ENCODE measurements at regions not wholly inside any gene's neighbourhood (a gene's known extent, or its start where the extent isn't known, plus 50 kb on each side); places are given as distances from the start of the nearest gene placed in this dataset.
A peak's percentile ranks its signal among the peaks of the same experiment; 100 is the strongest.

DNA sequence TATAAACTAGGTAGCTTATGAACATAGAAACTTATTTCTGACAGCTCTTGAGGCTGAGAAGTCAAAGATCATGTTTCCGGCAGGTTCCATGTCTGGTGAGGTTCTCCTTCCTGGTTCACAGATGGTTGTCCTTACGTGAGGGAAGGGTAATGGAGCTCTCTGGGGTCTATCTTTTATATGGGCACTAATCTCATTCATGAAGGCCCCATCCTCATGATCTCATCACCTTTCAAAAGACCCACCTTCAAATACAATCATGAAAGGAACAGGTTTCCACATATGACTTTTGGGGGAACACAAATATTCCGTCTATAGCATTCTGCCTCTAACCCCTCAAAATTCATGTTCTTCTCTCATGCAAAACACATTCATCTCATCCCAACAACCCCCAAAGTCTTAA, 264.7 kb downstream of the PTTG2 start:
- in situ Hi-C loops (cut with MboI; ENCODE audit: low pct_unique_long_range_greater_than_20kb, low sequenced_read_pairs) = no loop called here
- no peak for DNase-seq

DNA sequence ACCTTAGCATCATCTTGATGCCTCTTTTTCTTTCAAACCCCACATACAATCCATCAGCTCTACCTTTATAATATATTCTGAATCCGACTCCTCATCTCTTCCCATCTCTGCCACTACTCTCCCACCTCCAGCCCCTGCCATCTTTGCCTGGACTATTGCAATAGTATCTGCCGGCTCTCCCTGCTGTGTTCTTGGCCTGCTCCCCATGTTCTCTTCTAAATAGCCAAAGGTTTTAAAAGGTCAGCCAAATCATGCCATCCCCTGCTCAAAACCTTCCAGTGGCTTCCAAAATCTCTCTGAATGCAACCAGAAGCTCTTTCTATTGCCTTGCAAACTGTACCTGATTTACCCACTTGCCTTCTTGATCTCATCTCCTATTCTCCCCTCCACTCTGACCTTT, 266.0 kb downstream of the PTTG2 start:
- DNase-seq = no peak
- in situ Hi-C loops (cut with MboI; ENCODE audit: low pct_unique_long_range_greater_than_20kb, low sequenced_read_pairs) = no loop called here

DNA sequence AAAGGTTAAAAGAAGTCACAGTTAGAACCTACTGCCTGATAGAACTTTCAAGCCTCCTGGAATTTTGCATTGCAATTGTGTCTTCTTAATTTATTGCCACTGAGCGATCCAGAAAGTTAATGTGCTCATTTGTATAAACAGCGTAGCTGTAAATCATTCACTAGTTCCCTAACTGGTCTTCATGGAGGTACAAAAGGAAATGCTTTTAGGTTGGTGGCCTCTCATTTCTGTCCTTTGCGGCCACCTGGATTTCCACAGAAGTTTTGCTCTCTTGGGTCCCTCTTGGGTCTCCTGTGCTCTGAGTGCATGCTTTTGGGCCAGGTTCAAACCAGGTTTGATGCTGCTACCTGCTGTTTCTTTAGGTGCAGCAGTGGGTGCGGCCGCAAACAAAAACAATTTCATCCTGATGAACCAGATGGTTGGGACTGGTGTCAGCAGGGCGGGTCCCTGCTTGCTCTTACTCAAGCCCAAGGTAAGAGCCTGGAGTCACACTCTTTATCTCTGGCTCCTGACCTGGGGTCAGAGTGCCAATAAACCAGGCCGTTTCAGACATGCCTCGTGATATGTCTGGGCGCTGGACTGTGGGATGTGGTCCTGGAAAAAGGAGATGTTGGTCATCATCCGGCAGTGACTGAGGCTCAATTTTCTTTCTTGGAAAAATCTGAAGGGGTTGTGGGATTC, 270.1 kb downstream of the PTTG2 start:
- in situ Hi-C loops (cut with MboI; ENCODE audit: low pct_unique_long_range_greater_than_20kb, low sequenced_read_pairs) = no loop called here
- no peak for DNase-seq

DNA sequence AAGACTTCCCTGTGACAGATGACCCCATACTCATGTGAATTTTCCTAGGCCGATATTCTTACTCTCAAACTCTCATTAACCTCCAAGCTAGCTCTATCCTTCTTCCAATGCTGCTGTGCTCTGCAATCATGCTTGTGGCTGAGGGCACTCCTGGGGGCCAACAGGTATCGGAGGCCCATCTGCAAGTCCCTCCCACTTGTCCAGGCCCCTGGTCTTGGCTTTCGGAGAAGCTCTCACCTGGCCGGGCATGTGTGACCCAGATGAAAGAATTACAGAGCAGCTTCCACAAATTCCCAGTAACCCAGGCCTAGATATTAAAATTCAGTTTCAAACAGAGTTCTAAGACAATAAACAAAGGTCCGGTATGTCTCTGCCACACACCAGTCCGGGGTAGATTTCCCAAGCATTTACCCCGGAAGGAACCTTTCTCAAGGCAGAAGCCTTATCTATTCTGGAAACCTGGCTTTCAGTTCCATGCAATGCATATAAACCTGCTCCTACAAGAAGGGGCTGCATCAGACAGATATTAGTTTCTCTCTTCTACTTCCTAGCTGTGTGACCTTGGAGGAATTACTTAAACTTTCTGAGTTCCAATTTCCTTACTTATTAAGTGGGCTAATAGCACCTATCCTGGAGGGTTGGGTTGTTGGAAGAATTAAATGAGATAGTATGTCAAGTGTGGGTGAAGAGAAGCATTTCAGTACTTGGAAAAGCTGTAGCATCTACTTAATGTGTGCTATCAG, 270.8 kb downstream of the PTTG2 start:
- no peak for DNase-seq
- in situ Hi-C loops (cut with MboI; ENCODE audit: low pct_unique_long_range_greater_than_20kb, low sequenced_read_pairs) = no loop called here

DNA sequence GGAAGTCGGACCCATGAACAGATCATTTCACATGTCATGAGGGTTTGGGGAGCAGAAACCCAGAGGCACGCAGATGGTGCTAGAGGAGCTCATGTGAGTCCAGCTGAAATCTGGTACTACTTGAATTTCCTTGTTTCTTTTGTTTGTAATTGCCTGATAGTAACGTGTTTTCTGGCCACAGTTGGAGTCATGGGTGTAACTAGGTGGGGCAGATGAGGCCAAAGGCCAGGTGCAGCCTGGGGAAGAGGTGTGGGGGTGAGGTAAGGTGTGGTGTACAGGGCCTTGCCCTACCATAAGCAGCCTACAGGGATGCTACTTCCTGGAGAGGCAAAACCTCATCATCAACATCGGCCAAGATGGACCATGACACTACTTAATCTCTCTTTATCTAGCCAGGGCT, 271.4 kb downstream of the PTTG2 start:
- in situ Hi-C loops (cut with MboI; ENCODE audit: low pct_unique_long_range_greater_than_20kb, low sequenced_read_pairs) = no loop called here
- DNase-seq = no peak

DNA sequence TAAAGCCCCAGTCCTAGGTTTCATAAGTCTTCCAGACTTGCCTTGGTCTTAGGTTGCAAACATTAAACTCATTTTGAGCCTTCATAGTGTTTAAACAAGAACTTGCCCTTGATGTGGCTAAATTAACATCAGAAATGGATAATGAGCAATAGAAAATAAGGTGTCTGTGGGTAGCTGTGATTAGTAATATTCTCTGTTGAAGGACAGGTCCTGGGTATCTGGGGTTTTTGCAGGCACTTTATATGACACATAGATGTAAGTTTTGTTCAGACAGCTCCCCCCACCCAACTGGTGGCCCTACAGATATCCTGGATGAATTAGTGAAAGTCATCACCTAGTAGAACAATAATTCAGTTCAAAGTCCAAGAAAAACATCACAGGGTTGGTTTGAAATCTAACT, 272.5 kb downstream of the PTTG2 start:
- in situ Hi-C loops (cut with MboI; ENCODE audit: low pct_unique_long_range_greater_than_20kb, low sequenced_read_pairs) = no loop called here
- DNase-seq = no peak

DNA sequence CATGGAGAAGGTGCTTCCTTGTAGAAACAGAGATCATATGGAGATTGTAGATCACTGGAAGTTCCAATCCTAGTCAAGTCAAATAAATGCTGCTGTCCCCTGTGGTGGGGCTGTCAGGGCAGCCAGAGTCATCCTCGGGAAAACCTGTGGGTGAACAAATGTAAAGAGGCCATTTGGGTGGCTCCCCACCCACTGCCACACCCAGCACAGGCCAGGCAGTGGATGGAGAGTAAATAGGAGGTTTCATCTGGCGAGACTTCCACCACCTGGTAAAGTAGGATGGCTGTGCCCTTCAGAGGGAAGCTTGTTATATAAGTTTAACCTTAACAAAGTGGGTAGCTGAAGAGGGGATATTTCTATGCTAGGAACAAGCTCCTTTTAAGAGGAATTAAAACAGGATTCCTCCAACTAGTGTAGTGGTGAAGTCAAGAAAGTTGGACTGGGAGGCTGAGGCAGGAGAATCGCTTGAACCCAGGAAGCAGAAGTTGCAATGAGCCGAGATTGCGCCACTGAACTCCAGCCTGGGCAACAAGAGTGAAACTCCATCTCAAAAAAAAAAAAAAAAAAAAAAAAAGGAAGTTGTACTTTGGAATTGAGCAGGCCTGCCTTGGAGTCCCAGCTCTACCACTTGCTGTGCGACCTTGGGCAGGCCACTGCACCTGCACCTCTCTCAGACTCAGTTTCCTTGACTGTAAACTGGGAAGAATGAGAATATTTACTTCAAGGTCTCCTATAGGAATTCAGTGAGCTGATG, 273.7 kb downstream of the PTTG2 start:
- peak; percentile 59 for DNase-seq
- in situ Hi-C loops (cut with MboI; ENCODE audit: low pct_unique_long_range_greater_than_20kb, low sequenced_read_pairs) = no loop called here

DNA sequence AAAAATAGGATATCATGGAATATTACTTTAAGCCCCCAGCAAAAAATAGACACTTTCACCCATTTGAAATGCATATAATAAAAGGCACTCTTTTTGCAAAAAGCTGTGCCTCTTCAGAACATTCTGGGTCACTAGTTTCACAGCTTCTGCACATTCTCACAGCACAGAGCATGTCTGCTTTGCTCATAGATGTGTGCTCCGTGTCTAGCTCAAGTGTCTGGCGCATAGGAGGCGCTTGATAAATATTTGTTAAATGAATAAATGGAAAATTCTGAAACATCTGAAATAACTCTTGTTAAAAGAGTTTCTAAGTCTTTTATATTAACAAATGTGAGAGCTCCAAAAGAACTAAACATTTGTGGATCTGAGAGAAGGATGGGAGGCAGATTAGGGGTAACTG, 275.2 kb downstream of the PTTG2 start:
- in situ Hi-C loops (cut with MboI; ENCODE audit: low pct_unique_long_range_greater_than_20kb, low sequenced_read_pairs) = no loop called here
- DNase-seq = no peak

DNA sequence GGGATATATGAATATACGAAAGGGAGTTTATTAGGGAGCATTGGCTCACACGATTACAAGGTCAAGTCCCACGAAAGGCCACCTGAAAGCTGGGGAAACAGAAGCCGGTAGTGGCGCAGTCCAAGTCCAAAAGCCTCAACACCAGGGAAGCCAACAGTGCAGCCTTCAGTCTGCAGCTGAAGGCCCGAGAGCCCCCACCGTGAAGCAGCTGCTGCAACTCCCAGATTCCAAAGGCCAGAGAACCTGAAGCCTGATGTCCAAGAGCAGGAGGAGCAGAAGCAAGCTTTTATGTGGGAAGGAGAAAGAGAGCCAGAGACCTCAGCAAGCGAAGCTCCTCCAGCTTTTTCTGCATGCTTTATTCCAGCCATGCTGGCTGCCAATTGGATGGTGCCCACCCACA, 275.8 kb downstream of the PTTG2 start:
- in situ Hi-C loops (cut with MboI; ENCODE audit: low pct_unique_long_range_greater_than_20kb, low sequenced_read_pairs) = no loop called here
- DNase-seq = no peak

DNA sequence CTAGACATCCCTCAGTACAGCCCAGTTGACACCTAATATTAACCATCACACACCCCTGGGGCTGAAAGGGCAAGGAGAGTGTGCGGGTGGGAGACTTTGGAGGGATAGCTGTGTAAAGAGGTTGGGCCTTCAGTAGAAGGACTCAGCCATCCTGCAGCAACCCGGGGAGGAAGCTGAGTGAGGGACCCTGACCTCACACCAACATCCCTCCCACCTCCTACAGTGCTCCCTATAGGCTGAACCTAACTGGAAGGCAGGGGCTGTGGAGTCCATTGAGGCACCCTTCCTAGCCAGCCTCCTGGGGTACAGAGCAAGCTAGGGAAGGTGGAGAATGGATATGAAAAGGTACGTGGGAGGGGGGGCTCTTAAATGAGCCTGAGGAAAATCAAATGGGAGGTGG, 276.3 kb downstream of the PTTG2 start:
- in situ Hi-C loops (cut with MboI; ENCODE audit: low pct_unique_long_range_greater_than_20kb, low sequenced_read_pairs) = no loop called here
- DNase-seq = no peak

DNA sequence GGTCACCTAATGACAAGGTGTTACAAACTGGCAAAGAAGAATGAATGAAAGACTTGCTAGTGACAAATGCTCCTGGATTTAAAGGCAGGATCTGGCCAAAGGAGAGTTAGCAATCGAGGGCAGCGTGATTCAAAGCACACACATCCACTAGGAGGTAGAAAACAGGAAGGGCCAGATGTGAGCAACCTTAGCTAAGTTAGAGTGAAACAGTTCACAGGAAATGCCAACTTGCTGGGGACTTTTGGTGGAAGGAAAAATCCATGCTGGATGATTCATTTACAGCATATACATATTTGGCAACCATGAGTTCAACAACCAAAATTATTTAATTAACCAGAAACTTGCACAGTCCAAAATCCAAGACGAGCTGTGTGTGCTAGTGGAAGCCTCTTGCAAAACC, 276.9 kb downstream of the PTTG2 start:
- no peak for DNase-seq

DNA sequence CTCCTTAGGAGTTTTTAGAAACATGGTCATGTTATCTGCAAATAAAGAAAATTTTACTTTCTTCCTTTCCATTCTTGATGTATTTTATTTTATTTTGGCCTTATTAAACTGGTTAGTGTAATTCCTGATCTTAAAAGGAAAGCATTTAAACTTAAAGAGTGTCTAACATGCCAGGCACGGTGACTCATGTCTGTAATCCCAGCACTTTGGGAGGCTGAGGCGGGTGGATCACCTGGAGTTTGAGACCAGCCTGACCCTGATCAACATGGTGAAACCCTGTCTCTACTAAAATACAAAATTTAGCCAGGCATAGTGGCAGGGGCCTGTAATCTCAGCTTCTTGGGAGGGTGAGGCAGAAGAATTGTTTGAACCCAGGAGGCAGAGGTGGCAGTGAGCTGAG, 281.3 kb downstream of the PTTG2 start:
- DNase-seq = no peak
- in situ Hi-C loops (cut with MboI; ENCODE audit: low pct_unique_long_range_greater_than_20kb, low sequenced_read_pairs) = no loop called here

More for the DNA sequence above, 276.9 kb downstream of the PTTG2 start:
- in situ Hi-C loops (cut with MboI; ENCODE audit: low pct_unique_long_range_greater_than_20kb, low sequenced_read_pairs) = no loop called here

DNA sequence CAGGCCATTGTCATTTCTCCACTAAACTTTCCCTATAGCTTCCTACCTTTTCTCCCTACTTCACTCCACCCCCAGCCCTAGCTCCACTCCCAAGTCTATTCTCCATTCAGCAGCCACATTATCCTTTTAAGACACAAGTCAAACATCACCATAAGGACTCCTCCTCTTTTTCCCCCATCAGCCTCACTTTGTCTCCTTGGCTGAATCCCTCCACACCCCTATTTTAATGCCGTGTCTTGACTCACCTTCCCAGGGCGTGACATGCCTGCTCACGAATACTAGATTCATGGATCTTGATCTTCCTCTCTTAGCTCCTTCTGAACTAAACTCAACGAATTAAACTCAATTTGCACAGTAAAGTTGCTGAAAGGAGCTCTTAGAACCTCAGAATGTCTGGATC, 281.9 kb downstream of the PTTG2 start:
- DNase-seq = no peak
- in situ Hi-C loops (cut with MboI; ENCODE audit: low pct_unique_long_range_greater_than_20kb, low sequenced_read_pairs) = no loop called here

DNA sequence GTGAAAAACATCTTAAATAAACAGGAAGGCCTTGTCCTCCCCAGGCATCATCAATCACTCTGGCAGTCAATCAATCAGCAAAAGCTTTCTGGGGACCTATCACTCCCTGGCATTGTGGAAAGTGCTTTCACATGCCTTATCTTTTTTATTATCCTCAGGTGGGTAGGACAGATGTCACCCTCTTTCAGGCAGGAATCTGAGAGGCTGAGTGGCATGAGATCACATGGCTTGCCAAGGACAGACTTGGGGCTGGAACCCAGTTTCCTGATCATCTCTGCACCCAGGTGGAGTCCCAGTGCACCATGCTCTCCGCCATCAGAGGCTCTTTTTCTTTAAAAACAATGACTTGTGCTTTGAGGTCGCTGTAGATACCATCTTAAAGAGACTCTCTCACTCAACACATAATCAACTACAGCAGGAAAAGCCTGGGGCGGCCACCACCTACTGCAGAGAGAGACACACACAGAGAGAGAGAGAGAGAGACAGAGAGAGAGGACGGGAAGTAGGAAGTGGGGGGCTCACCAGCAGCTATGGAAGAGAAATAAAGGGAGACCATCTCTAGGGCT, 282.7 kb downstream of the PTTG2 start:
- DNase-seq = no peak
- in situ Hi-C loops (cut with MboI; ENCODE audit: low pct_unique_long_range_greater_than_20kb, low sequenced_read_pairs) = no loop called here

DNA sequence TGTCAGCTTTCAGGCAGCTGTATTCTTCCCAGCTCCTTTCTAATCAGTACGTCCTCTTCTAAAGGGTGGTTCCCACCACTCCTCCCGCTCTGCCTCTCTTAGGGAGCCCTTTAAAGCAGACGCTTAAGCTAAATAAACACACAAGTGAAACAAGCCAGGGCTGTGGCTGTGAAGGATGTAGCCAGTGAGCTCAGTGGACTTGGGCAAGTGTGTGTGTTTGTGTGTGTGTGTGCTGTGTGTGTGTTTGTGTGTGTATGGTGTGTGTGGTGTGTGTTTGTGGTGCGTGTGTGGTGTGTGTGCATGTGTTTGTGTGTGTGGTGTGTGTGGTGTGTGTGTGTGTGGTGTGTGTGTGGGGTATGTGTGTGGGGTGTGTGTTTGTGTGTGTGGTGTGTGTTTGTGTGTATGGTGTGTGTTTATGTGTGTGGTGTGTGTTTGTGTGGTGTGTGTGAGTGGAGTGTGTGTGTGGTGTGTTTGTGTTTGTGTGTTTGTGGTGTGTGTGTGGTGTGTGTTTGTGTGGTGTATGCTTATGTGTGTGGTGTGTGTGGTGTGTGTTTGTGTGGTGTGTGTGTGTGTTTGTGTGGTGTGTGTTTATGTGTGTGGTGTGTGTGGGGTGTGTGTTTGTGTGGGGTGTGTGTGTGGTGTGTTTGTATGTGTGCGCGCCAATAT, 283.3 kb downstream of the PTTG2 start:
- no peak for DNase-seq
- in situ Hi-C loops (cut with MboI; ENCODE audit: low pct_unique_long_range_greater_than_20kb, low sequenced_read_pairs) = no loop called here

DNA sequence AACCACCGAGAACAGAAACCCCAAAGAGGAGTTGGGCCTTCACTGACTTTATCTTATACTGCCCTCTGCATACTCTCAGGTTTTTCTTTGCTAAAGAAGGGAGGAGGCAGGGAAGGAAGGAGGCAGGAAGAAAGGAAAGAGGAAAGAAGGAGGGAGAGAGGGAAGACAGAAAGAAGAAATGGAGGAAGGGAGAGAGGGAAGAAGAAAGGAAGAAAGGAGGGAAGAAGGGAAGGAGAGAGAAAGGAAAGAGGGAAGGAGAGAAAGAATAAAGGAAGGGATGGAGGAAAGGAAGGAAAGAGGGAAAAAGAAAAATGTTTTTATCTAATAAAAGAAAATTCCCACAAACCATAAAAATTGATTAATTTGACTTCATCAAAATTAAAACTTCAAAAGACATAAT, 294.6 kb downstream of the PTTG2 start:
- DNase-seq = no peak
- in situ Hi-C loops (cut with MboI; ENCODE audit: low pct_unique_long_range_greater_than_20kb, low sequenced_read_pairs) = no loop called here

DNA sequence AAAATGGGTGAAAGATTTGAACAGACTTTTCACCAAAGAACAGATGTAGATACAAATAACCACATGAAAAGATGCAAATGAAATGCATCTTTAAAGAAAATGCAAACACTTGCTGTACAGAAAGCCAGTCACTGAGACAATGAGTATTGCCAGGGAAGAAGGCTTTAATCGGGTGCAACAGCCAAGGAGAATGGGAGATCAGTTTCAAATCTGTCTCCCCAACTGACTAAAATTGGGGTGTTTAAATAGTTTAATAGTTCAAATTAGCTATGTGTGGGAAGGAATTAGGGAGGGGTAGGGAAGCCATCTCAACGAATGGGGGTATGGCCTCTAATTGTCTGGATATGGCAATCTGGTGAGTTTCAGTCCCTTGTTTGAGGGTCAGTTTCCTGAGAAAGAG, 295.4 kb downstream of the PTTG2 start:
- DNase-seq = no peak
- in situ Hi-C loops (cut with MboI; ENCODE audit: low pct_unique_long_range_greater_than_20kb, low sequenced_read_pairs) = no loop called here

DNA sequence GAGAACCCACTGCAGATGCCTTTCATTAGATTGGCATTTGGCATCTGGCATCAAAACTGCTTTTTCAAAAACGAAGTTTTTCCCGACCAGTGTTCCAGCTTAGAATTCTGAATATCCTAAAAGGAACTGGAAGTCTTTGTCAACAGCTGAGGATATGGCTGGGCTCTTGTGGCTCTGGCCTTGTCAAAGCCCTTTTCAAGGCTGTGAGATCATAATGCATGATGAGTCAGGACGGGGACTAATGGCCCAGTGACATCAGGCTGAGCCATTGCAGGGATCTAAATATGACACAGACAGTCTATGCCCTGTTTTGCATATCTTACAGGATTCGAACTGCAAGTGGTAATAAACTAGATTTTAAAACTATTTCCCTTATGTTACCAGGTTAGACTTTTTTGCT, 306.4 kb downstream of the PTTG2 start:
- in situ Hi-C loops (cut with MboI; ENCODE audit: low pct_unique_long_range_greater_than_20kb, low sequenced_read_pairs) = no loop called here
- DNase-seq = no peak

DNA sequence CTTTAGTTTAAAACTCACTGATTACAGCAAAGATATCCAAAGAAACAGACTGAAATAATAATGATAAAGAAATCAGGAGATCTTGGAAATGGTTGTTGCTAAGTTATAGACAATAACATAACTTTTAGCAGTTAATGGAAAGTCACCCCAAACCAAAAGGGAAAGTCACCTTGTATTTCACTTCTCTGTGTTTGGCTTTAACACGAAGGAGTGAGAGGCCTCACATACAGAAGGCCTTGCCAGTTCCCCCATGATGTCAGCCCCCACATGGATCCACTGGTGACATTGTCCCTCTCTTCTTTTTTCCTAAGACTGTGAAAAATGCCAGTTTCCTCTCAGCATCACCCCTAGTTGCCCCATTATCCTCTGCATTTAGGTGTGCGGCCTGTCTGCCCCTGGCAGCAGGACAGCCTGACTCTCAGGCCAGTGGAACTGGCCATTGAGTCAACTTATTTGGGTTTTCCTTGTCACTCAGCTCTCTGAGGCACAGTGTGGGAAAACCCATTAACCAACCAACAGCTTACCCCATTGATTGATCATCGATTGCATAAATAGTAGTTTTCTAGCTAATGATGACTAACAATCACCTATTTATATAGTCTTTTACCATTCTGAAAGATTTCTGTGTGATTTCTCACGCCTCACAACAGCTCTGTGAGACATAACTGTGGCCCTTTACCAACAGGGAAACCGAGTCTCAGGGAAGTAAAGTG, 308.1 kb downstream of the PTTG2 start:
- in situ Hi-C loops (cut with MboI; ENCODE audit: low pct_unique_long_range_greater_than_20kb, low sequenced_read_pairs) = no loop called here
- DNase-seq = no peak

Data from KBM-7 (cell line).